Mesenteric fat pad (tissue), 1 donor: ENCODE measurements at regions not wholly inside any gene's neighbourhood (a gene's known extent, or its start where the extent isn't known, plus 50 kb on each side); places are given as distances from the start of the nearest gene placed in this dataset.
A peak's percentile ranks its signal among the peaks of the same experiment; 100 is the strongest.

Source experiments
- DNase-seq: peaks from one replicate; pipeline ENCODE4 v3.0.0-alpha.2; 2020; ENCODE audit warnings: low spot score
- donor health status: DM: yes; HTN: yes; CAD: no.

- DNase-seq: peak; percentile 53
Observed at GRCh38 chr2:120401275-120402066, 55.5 kb downstream of the INHBB start.

DNA sequence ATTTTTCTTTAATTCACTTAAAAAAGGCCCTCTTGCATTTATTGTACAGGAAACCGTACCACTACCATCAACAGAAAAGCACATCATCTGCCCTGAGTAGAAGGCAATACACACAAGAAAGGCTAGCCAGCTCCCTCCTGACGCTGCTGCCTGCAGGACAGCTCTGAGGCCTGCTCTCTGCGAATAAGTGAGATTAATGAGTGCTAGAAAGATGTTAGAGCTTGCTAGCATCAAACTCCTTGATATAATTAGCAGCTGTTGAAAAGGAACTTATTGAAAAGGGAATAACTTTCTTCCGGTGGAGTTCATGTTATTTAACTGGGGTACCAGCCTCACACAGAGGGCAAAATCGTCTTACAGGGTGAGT is 56.1 kb downstream of the INHBB start:
- no peak for DNase-seq

DNA sequence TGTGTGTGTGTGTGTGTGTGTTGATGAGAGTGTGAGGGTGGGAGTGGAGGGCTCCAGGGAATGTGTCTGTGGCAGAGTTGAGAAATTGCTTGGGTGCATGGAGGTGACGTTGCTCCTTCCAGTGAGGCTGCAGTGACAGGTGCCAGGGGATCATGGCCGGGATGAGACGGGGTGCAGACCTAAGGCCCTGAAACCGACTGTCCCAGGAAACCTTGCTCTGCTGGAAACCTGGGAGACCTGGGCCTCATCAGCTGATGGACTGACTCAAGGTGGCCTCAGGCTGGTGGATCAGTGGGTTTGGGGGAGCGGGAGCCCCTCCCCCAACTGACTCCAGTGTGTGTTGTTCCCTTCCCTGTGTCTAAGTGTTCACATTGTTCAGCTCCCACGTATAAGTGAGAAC is 56.6 kb downstream of the INHBB start:
- DNase-seq: peak; percentile 35

DNA sequence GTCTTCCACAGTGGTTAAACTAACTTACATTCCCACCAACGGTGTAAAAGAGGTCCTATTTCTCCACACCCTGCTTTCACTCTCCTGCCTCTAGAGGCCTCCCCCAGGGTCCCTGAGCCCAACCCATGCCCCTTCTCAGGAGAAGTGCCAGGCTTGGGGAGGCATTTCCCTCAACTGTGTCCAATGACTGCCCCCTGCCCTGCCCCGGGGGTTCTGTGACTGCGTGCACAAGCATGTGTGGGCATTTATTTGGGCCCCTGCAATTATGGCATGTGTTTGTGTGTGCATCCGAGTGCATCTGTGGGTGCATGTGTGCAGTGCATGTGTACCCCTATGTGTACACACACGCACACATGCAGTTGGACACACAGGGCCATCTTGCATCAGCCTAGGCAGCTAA is 57.3 kb downstream of the INHBB start:
- DNase-seq: peak; percentile 49

DNA sequence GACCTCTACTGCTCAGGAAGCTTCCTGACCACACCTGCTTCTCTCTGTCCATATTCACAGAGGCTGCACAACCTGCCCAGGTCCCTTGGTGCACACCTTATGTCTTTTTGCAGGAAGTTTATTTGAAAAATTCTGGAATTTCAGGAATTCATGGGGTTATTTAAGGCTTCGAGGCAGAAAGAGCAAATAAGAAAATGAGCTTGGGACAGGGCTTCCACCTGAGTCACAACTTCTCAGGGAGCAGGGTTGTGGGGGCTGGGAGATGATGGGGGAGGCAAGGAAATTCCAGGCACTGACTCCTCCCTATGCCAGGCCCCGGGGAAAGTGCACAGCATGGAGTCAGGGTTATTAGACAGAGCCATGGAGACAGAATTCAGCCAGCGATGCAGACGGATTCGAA is 57.7 kb downstream of the INHBB start:
- DNase-seq: no peak

GRCh38 chr2:120404274-120404673 is 58.3 kb downstream of the INHBB start:
- DNase-seq: no peak

- peak; percentile 79 for DNase-seq
Observed at GRCh38 chr2:120404941-120405758, 59.2 kb downstream of the INHBB start.

GRCh38 chr2:120405759-120406099 is 59.8 kb downstream of the INHBB start:
- peak; percentile 71 for DNase-seq

- peak; percentile 83 for DNase-seq
Observed at GRCh38 chr2:120406566-120406965, 60.6 kb downstream of the INHBB start.

GRCh38 chr2:120410487-120410886 is 64.6 kb downstream of the INHBB start:
- no peak for DNase-seq

- no peak for DNase-seq
Observed at GRCh38 chr2:120415060-120415459, 69.1 kb downstream of the INHBB start.

GRCh38 chr2:120415728-120416509 is 70.0 kb downstream of the INHBB start:
- peak; percentile 53 for DNase-seq

DNA sequence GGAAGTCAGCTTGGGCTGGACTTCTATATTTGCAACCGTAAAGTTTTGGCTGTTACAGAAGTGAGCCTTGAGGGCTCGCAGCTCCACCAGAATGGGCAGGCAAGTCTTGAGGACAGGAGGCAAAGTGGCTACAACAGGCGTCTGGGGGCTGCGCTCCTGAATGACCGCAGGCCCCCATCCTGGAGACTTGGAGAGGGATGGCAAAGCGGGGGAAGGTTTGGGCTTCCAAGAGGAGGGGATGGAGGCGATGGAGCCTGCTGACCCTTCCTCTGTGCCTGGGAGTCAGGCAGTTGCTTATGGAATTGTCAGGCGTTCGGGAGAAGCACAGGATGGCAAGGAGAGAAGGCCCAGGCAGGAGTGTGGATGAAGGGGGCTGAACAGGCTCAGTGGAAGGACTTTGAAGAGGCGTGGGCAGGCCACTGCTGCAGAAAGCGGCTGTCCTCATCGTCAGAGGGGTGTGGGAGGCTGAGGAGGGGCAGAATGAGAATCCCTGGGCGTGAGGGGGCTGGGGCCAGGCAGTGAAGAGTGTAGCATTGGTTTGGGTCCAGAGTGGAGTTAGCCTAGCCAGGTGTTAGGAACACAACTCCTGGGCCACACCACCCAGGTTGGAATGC is 72.3 kb downstream of the INHBB start:
- DNase-seq: no peak

- peak; percentile 60 for DNase-seq
Observed at GRCh38 chr2:120419073-120419472, 73.1 kb downstream of the INHBB start.

- DNase-seq: no peak
Observed at GRCh38 chr2:120419955-120420354, 74.0 kb downstream of the INHBB start.

DNA sequence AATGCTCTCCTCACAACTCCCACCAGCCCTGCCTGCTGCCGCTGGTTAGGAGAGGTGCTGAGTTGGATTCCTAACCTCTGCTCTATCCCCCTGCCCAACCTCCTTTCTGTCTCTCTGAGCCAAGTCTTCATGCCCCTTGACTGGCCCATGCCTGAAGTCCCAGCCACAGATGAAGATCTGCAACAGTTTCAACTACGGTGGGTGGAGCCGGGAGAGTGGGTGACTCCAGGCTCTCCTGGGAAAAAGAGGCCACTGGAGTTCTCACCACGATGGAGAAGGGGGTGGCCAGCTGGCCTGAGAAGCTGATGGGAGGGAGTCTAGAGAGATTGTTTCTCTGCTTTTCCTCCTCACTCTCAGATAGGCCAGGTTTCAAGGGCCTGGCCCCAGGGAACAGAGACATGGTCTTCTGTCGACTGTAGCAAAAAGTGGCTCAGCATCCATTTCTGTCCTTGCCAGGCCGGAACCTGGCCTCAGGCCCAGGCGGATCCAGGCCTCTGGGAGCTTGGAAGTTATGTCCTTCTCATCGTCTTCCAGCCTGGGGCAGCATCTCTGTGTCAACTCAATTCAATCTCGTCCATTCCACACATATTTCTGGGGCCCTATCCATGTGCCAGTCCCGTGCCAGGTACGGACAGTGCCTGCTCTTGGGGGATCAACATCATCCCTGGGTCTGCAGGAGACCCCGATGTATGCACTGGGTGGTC is 75.3 kb downstream of the INHBB start:
- DNase-seq: peak; percentile 69

DNA sequence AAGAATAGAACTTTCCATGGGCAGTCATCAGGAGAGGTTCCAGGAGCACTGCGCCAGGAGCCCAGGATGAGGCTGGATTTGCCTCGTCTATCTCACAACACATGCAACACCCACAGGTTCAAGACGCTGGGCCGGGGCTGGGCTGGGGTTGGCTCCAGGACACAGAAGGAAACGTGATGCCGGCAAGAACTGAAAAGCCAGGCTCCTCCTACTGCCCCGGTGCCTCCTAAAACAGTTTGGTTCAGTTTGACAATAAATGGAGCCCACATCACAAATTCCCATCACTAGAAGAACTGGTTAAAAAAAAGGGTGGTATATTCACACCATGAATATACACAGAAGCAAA is 75.9 kb downstream of the INHBB start:
- DNase-seq: peak; percentile 87

GRCh38 chr2:120422465-120423160 is 76.7 kb downstream of the INHBB start:
- peak; percentile 72 for DNase-seq

GRCh38 chr2:120423167-120423943 is 77.4 kb downstream of the INHBB start:
- DNase-seq: peak; percentile 59
